HepG2 (cell line): ENCODE measurements at regions not wholly inside any gene's neighbourhood (a gene's known extent, or its start where the extent isn't known, plus 50 kb on each side); places are given as distances from the start of the nearest gene placed in this dataset.

Source experiments
- ATAC-seq: fragments of 200-7000 bp; cut with Tn5 transposase; 3 replicates; pipeline ENCODE4 v1.9.1; 2020; ENCODE audit warnings: mild to moderate bottlenecking, moderate library complexity
- BruUV-seq: library from RNA; stranded (reverse); fragments of 400-500 nt; replicated peaks from 2 replicates; lab custom pipeline; 2021; lab: Mats Ljungman, UMichigan
- CTCF ChIA-PET: fragments of 300-600 bp; formaldehyde crosslinking; extraction: SDS; loops from one replicate; lab custom pipeline; 2021; ENCODE audit warnings: low total read pairs, inconsistent platforms, low intra/inter-chr PET ratio; lab: Yijun Ruan, JAX
- POLR2A ChIA-PET: fragments of 350-600 bp; sonication (Branson Sonifier 250); formaldehyde crosslinking; loops from one replicate; lab custom pipeline; 2020; ENCODE audit warnings: antibody characterized with exemption, inconsistent platforms; lab: Yijun Ruan, JAX
- DNase-seq: peaks from one replicate; pipeline ENCODE4 v3.0.0-alpha.2; 2015; ENCODE audit warnings: low spot score
- FAIRE-seq: peaks from 3 replicates; lab custom pipeline; 2011; peaks lifted over from hg19 to GRCh38; lab: Jason Lieb, UNC
- H2AFZ ChIP-seq: one replicate; pipeline ENCODE4 v1.6.1; 2011; ENCODE audit warnings: low read length, inconsistent platforms
- H3K27ac ChIP-seq: fragments of 300-600 bp; 3 replicates; pipeline ENCODE4 v1.8.0; 2011; ENCODE audit warnings: mixed run types, mild to moderate bottlenecking, mixed read lengths, low read length, inconsistent platforms; ENCODE audit not compliant: insufficient read depth; ENCODE audit errors: extremely low read length
- H3K27me3 ChIP-seq, 2 experiments: fragments of 200-600 bp in 1 of 2; 2 replicates in 1 of 2; 3 replicates in 1 of 2; pipeline versions ENCODE4 v1.6.0 to v1.8.0; 2011; ENCODE audit warnings: low read length in 2 of 2, mild to moderate bottlenecking in 2 of 2, moderate library complexity in 2 of 2, inconsistent platforms in 1 of 2; ENCODE audit not compliant: insufficient read depth in 2 of 2, control insufficient read depth in 1 of 2
- H3K36me3 ChIP-seq, 2 experiments: fragments of 200-600 bp in 1 of 2; replicated peaks in 1 of 2; 2 replicates in 1 of 2; 3 replicates in 1 of 2; pipeline versions ENCODE4 v1.5.1 to v1.8.0; 2011; ENCODE audit warnings: low read length in 2 of 2, inconsistent platforms in 1 of 2; ENCODE audit not compliant: insufficient read depth in 2 of 2, control insufficient read depth in 1 of 2
- H3K4me1 ChIP-seq: 2 replicates; pipeline ENCODE4 v1.5.1; 2012; ENCODE audit warnings: low read length, inconsistent platforms; ENCODE audit not compliant: insufficient read depth
- H3K4me2 ChIP-seq: 2 replicates; pipeline ENCODE4 v1.6.0; 2011; ENCODE audit warnings: low read depth, low read length, inconsistent platforms
- H3K4me3 ChIP-seq, 3 experiments: fragments of 200-600 bp in 1 of 3; sonication (generic), shearing (Covaris generic) in 1 of 3; replicated peaks in 1 of 3; 2 replicates each; pipeline ENCODE4 v1.5.1; 2011 to 2016; ENCODE audit warnings: low read length in 3 of 3, inconsistent platforms in 2 of 3, low read depth in 2 of 3, mild to moderate bottlenecking in 2 of 3, control low read depth in 1 of 3, mixed read lengths in 1 of 3; ENCODE audit not compliant: insufficient read depth in 1 of 3
- H3K79me2 ChIP-seq: one replicate; pipeline ENCODE4 v1.6.1; 2011; ENCODE audit warnings: low read length, inconsistent platforms; ENCODE audit not compliant: insufficient read depth
- H3K9ac ChIP-seq: 2 replicates; pipeline ENCODE4 v1.6.0; 2011; ENCODE audit warnings: mild to moderate bottlenecking, low read depth, low read length, inconsistent platforms; ENCODE audit not compliant: insufficient read depth
- H3K9me3 ChIP-seq: 2 replicates; pipeline ENCODE4 v1.5.1; 2012; ENCODE audit warnings: mild to moderate bottlenecking, low read length
- H4K20me1 ChIP-seq: 2 replicates; pipeline ENCODE4 v1.6.0; 2011; ENCODE audit warnings: inconsistent platforms, mild to moderate bottlenecking, low read length, moderate library complexity; ENCODE audit not compliant: insufficient read depth
- DMAP1 ChIP-seq: IDR thresholded peaks from 2 replicates; pipeline ENCODE4 v1.6.1; 2016
- FIP1L1 ChIP-seq: fragments of 200-400 bp; formaldehyde crosslinking; IDR thresholded peaks from 2 replicates; pipeline ENCODE4 v1.6.1; 2018; ENCODE audit warnings: low read depth, mild to moderate bottlenecking, low read length, moderate library complexity, borderline replicate concordance; ENCODE audit not compliant: insufficient read depth
- GATAD2A ChIP-seq: IDR thresholded peaks from 2 replicates; pipeline ENCODE4 v1.6.1; 2016
- KDM1A ChIP-seq: IDR thresholded peaks from 2 replicates; pipeline ENCODE4 v1.6.1; 2016; ENCODE audit warnings: missing compliant biosample characterization
- NPAS2 ChIP-seq: sonication (generic); formaldehyde crosslinking; IDR thresholded peaks from 2 replicates; pipeline ENCODE4 v1.8.0; 2022; ENCODE audit warnings: mild to moderate bottlenecking, missing genetic modification reagents, borderline replicate concordance
- PTBP1 ChIP-seq: fragments of 200-400 bp; formaldehyde crosslinking; IDR thresholded peaks from 2 replicates; pipeline ENCODE4 v1.6.1; 2018; ENCODE audit warnings: low read length, low read depth; ENCODE audit not compliant: poor library complexity, severe bottlenecking
- WGBS: methylation state at CpG from one replicate; pipeline ENCODE4 v1.1.6; 2017; ENCODE audit warnings: low lambda C conversion rate; 5-methylcytosine and 5-hydroxymethylcytosine counted together
- in situ Hi-C: cut with HindIII; loops from 2 replicates; pipeline ENCODE4 v1.10.0; 2017; ENCODE audit warnings: low pct_unique_long_range_greater_than_20kb; ENCODE audit not compliant: extremely low pct_ligation_motif_present
- intact Hi-C: fragments of 100-400 bp; cut with micrococcal nuclease; formaldehyde crosslinking; loops from one replicate; pipeline ENCODE4 v1.10.0; 2022; ENCODE audit not compliant: unreplicated experiment
- TF ChIP-seq, protein P1 (sequence below), 2 experiments: sonication (generic) in 1 of 2; formaldehyde crosslinking in 1 of 2; IDR thresholded peaks; 2 replicates each; pipeline versions ENCODE4 v1.6.1 to v1.9.0; 2014 to 2022; ENCODE audit warnings: antibody characterized with exemption in 1 of 2, borderline replicate concordance in 1 of 2, inconsistent platforms in 1 of 2, low read depth in 1 of 2, missing genetic modification reagents in 1 of 2

DNA sequence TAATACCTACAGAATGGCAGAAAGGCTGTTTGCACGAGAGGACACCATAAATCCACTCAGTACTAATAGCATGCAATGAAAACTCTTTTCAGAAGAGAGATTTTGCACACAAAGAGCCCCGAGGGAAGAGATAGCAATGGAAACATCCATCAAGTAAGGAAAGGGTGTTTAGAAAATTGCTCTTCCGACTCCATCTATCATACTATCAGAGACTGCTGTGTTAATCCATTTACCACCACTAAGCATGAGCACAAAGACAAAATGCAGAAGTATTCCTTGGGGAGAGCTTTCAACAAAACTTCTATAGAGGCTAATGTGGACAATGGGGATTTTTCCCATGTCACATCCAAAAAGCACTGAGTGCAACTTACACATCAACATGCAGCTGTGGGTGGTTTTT is 72.1 kb upstream of the PLAAT1 start:
- Histone ChIP-seq H3K4me3 (no peak overlapping the region), H3K27ac (no peak overlapping the region), H3K27me3 (no peaks in the 10 kb centered on the region), H3K4me1 (no peaks in the 10 kb centered on the region), H3K9ac (no peak overlapping the region), H4K20me1 (no peaks in the 10 kb centered on the region), H3K9me3 (no peaks in the 10 kb centered on the region), H3K36me3 (no peaks in the 10 kb centered on the region), H3K79me2 (no peaks in the 10 kb centered on the region), H2AFZ (no peak overlapping the region), H3K4me2 (no peak overlapping the region)
- DNase-seq: no peak
- no peak for FAIRE-seq
- CTCF ChIA-PET: no interaction called here
- intact Hi-C loops: no loop called here
- BruUV-seq: no TSS peak
- no peak for ATAC-seq
- TF ChIP-seq PTBP1 (no peak), NPAS2 (CRISPR knock-in tag) (no peak), KDM1A (CRISPR knock-in tag) (no peak), FIP1L1 (no peak), GATAD2A (CRISPR knock-in tag) (no peak), DMAP1 (no peak)
- TF ChIP-seq, protein P1, sequence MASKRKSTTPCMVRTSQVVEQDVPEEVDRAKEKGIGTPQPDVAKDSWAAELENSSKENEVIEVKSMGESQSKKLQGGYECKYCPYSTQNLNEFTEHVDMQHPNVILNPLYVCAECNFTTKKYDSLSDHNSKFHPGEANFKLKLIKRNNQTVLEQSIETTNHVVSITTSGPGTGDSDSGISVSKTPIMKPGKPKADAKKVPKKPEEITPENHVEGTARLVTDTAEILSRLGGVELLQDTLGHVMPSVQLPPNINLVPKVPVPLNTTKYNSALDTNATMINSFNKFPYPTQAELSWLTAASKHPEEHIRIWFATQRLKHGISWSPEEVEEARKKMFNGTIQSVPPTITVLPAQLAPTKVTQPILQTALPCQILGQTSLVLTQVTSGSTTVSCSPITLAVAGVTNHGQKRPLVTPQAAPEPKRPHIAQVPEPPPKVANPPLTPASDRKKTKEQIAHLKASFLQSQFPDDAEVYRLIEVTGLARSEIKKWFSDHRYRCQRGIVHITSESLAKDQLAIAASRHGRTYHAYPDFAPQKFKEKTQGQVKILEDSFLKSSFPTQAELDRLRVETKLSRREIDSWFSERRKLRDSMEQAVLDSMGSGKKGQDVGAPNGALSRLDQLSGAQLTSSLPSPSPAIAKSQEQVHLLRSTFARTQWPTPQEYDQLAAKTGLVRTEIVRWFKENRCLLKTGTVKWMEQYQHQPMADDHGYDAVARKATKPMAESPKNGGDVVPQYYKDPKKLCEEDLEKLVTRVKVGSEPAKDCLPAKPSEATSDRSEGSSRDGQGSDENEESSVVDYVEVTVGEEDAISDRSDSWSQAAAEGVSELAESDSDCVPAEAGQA (IDR thresholded peaks at IDR 0.05; ENCODE audit: low read depth): no peak
- TF ChIP-seq, protein P1 (CRISPR knock-in tag; IDR thresholded peaks at IDR 0.05; ENCODE audit: borderline replicate concordance): no peak
- POLR2A ChIA-PET: no interaction called here
- in situ Hi-C loops: no loop called here
- 6% methylated on average over 3 of the region's 3 CpGs for WGBS
